ENCODE measurements at regions not wholly inside any gene's neighbourhood (a gene's known extent, or its start where the extent isn't known, plus 50 kb on each side); places are given as distances from the start of the nearest gene placed in this dataset.
A peak's percentile ranks its signal among the peaks of the same experiment; 100 is the strongest.

DNA sequence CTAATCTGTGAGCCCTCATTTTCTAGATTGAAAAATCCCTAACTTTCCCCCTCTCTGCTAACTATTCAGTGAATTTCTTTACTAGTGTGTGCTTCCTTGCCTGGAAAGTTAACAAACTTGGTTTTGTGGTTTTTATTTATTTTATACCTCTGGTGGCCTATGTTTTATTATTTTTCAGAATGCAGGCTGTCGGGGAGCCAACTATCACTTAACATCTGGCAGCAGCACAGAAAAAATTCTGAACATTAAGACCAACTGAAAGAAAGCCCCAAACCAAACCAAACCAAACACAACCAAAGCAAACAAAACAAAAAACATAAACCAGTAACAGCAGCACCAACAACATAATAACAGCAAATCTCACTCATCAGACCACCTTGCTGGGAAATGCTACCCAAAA lies 109.0 kb upstream of the KL start:
- Histone ChIP-seq H3K79me2 (ENCODE audit: low read depth) (no peaks in the 10 kb centered on the region), H3K9me2 (ENCODE audit: insufficient read depth) (no peaks in the 10 kb centered on the region), H3K4me3 (no peak overlapping the region), H4K20me1 (ENCODE audit: insufficient read depth) (no peaks in the 10 kb centered on the region), H2AFZ (no peak overlapping the region), H3K9me3 (ENCODE audit: insufficient read depth, low read depth) (no peaks in the 10 kb centered on the region; the same call in 1 of the 2 replicates), H3K4me2 (no peak overlapping the region), H3K4me1 (replicated peaks; ENCODE audit: insufficient read depth) (peaks cover 34% of the 10 kb centered on the region), H3F3A (ENCODE audit: insufficient read depth, low read depth) (no peaks in the 10 kb centered on the region), H3K27me3 (ENCODE audit: insufficient read depth, low read depth) (no peaks in the 10 kb centered on the region), H3K36me3 (ENCODE audit: low read depth) (no peaks in the 10 kb centered on the region), H3K27ac (no peak overlapping the region)
- TF ChIP-seq EZH2 (IDR thresholded peaks at IDR 0.05; ENCODE audit: low read depth) = no peak
- TF ChIP-seq, protein P1, sequence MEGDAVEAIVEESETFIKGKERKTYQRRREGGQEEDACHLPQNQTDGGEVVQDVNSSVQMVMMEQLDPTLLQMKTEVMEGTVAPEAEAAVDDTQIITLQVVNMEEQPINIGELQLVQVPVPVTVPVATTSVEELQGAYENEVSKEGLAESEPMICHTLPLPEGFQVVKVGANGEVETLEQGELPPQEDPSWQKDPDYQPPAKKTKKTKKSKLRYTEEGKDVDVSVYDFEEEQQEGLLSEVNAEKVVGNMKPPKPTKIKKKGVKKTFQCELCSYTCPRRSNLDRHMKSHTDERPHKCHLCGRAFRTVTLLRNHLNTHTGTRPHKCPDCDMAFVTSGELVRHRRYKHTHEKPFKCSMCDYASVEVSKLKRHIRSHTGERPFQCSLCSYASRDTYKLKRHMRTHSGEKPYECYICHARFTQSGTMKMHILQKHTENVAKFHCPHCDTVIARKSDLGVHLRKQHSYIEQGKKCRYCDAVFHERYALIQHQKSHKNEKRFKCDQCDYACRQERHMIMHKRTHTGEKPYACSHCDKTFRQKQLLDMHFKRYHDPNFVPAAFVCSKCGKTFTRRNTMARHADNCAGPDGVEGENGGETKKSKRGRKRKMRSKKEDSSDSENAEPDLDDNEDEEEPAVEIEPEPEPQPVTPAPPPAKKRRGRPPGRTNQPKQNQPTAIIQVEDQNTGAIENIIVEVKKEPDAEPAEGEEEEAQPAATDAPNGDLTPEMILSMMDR (conservative IDR thresholded peaks at IDR 0.05) = no peak
- ChIA-PET POLR2A (ENCODE audit: unreplicated experiment) (no interaction called here), CTCF (no interaction called here)
- no peak for DNase-seq
- intact Hi-C loops (cut with micrococcal nuclease; ENCODE audit: unreplicated experiment) = no loop called here
- no TSS peak for BruUV-seq (replicated peaks)

DNA sequence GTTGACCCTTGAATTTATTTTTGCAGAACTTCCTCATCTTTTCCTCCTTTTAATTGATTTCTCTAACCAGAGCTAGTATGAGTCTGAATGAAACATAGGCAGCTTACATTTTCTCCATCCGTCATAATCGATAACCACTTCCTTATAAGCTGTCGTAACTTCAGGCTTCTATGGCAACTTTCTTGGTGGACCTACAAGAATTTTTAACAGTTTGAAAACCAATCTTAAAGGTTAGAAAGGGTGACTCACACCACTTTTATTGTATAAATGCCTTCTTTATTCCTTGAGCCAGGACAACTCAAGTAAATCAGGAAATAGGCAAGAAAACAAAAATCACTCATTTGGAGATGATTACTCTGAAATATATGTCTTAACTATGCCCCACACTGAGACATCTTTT lies 105.7 kb upstream of the KL start:
- DNase-seq = peak in 1 of 2 experiments; percentile 68
- POLR2A ChIA-PET (ENCODE audit: unreplicated experiment) = no interaction called here

DNA sequence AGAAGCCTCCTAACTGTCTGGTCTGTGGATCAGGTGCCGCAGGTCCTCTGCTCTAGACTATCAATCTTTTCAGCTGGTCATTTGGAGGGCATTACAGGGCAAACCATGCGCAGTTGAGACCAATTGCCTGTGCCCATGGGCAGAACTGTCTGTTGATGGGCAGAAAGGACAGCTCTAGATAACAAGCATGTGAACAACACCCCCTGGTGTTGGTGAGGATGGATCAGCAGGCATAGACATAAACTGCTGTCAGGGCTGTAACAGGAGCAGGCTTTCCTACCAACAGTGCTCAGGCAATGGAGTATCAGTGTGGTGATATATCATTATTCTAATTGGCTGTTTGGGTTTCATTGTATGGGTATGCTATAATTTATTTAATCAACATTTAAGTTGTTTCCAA lies 104.7 kb upstream of the KL start:
- TF ChIP-seq, protein P1 (conservative IDR thresholded peaks at IDR 0.05) = peak; percentile 59
- no peak for TF ChIP-seq EZH2 (IDR thresholded peaks at IDR 0.05; ENCODE audit: low read depth)
- ChIA-PET POLR2A (ENCODE audit: unreplicated experiment) (interaction anchor here (0.5 kb wide), 1 partner anchor 75 kb away, joined by 3 read pairs; no protein-coding TSS in a partner anchor), CTCF (no interaction called here)
- intact Hi-C loops (cut with micrococcal nuclease; ENCODE audit: unreplicated experiment) = no loop called here
- H3K4me3 ChIP-seq = no peak overlapping the region
- peaks cover 2% of the 10 kb centered on the region; the same call in 1 of the 2 replicates for H3K9me3 ChIP-seq (ENCODE audit: insufficient read depth, low read depth)
- no peaks in the 10 kb centered on the region for H4K20me1 ChIP-seq (ENCODE audit: insufficient read depth)
- H3K4me1 ChIP-seq (replicated peaks; ENCODE audit: insufficient read depth) = peaks cover 12% of the 10 kb centered on the region; the same call in 1 of the 2 replicates
- no peak overlapping the region for H2AFZ ChIP-seq
- no peaks in the 10 kb centered on the region for H3K27me3 ChIP-seq (ENCODE audit: insufficient read depth, low read depth)
- no peak overlapping the region for H3K27ac ChIP-seq
- no peaks in the 10 kb centered on the region for H3F3A ChIP-seq (ENCODE audit: insufficient read depth, low read depth)
- H3K4me2 ChIP-seq = no peak overlapping the region
- no peaks in the 10 kb centered on the region for H3K79me2 ChIP-seq (ENCODE audit: low read depth)
- no TSS peak for BruUV-seq (replicated peaks)
- no peaks in the 10 kb centered on the region for H3K36me3 ChIP-seq (ENCODE audit: low read depth)
- no peak for DNase-seq
- H3K9me2 ChIP-seq (ENCODE audit: insufficient read depth) = no peaks in the 10 kb centered on the region

More for the DNA sequence above, 105.7 kb upstream of the KL start:
- Histone ChIP-seq H3K9me3 (ENCODE audit: insufficient read depth, low read depth) (no peaks in the 10 kb centered on the region; the same call in 1 of the 2 replicates), H3K9me2 (ENCODE audit: insufficient read depth) (no peaks in the 10 kb centered on the region), H3F3A (ENCODE audit: insufficient read depth, low read depth) (no peaks in the 10 kb centered on the region), H3K4me3 (no peak overlapping the region), H3K4me1 (replicated peaks; ENCODE audit: insufficient read depth) (peaks cover 18% of the 10 kb centered on the region), H3K4me2 (no peak overlapping the region), H3K27me3 (ENCODE audit: insufficient read depth, low read depth) (no peaks in the 10 kb centered on the region), H3K36me3 (ENCODE audit: low read depth) (no peaks in the 10 kb centered on the region), H3K79me2 (ENCODE audit: low read depth) (no peaks in the 10 kb centered on the region), H2AFZ (peak overlapping the region; percentile 59; the same call in 1 of the 2 replicates), H3K27ac (0 out of 2 replicates have a peak overlapping the region, but pooled peaks have one; percentile 32), H4K20me1 (ENCODE audit: insufficient read depth) (no peaks in the 10 kb centered on the region)
- TF ChIP-seq, protein P1 (conservative IDR thresholded peaks at IDR 0.05) = no peak
- no peak for TF ChIP-seq EZH2 (IDR thresholded peaks at IDR 0.05; ENCODE audit: low read depth)
- intact Hi-C loops (cut with micrococcal nuclease; ENCODE audit: unreplicated experiment) = no loop called here
- BruUV-seq (replicated peaks) = no TSS peak
- CTCF ChIA-PET = no interaction called here
